Stomach (tissue), 4 donors: ENCODE measurements at regions not wholly inside any gene's neighbourhood (a gene's known extent, or its start where the extent isn't known, plus 50 kb on each side); places are given as distances from the start of the nearest gene placed in this dataset.

Experiments
- EP300 ChIP-seq: sonication (generic); formaldehyde crosslinking; IDR thresholded peaks from one replicate; pipeline ENCODE4 v1.6.1; 2017; ENCODE audit warnings: antibody characterized with exemption
- POLR2AphosphoS5 ChIP-seq, 3 donors: sonication (generic); formaldehyde crosslinking; IDR thresholded peaks; one replicate each; pipeline ENCODE4 v1.6.1; 2016; ENCODE audit warnings: antibody characterized with exemption in 3 of 3

- TF ChIP-seq EP300 (no peak), POLR2AphosphoS5 (IDR thresholded peaks at IDR 0.05) (no peak)
These were observed 341.5 kb downstream of the TMEM38B start for GRCh38 chr9:106035806-106036205.
